Lower lobe of right lung (tissue), 2 donors: ENCODE measurements at regions not wholly inside any gene's neighbourhood (a gene's known extent, or its start where the extent isn't known, plus 50 kb on each side); places are given as distances from the start of the nearest gene placed in this dataset.

Experiments
- ATAC-seq, 2 donors: fragments of 200-7000 bp; cut with Tn5 transposase; one replicate each; pipeline ENCODE4 v1.9.1; 2020 to 2022; ENCODE audit warnings: mild to moderate bottlenecking in 2 of 2, moderate library complexity in 2 of 2
- DNase-seq: peaks from one replicate; pipeline ENCODE4 v3.0.0-alpha.2; 2020
- H3K27ac ChIP-seq: fragments of 200-600 bp; one replicate; pipeline ENCODE4 v1.8.0; 2022
- H3K27me3 ChIP-seq: fragments of 200-600 bp; one replicate; pipeline ENCODE4 v1.8.0; 2022; ENCODE audit warnings: low read depth
- H3K36me3 ChIP-seq: fragments of 200-600 bp; one replicate; pipeline ENCODE4 v1.8.0; 2022; ENCODE audit warnings: mild to moderate bottlenecking
- H3K4me1 ChIP-seq: fragments of 200-600 bp; one replicate; pipeline ENCODE4 v1.8.0; 2022
- H3K4me3 ChIP-seq: fragments of 200-600 bp; one replicate; pipeline ENCODE4 v1.8.0; 2022; ENCODE audit warnings: mild to moderate bottlenecking
- H3K9me3 ChIP-seq: fragments of 200-600 bp; one replicate; pipeline ENCODE4 v1.8.0; 2022
- CTCF ChIP-seq: fragments of 200-600 bp; IDR thresholded peaks from one replicate; pipeline ENCODE4 v1.8.0; 2022; ENCODE audit warnings: antibody characterized with exemption, mild to moderate bottlenecking
- intact Hi-C: fragments of 100-400 bp; cut with DNase I; formaldehyde crosslinking; loops from one replicate; pipeline ENCODE4 v1.11.0; 2022
- donor health status: DM: no; HTN: yes; CAD: no; lungs with severe emphysema.

GRCh38 chr18:64539847-64540246 lies 391.0 kb upstream of the LINC00305 start:
- Histone ChIP-seq H3K9me3 (no peaks in the 10 kb centered on the region), H3K36me3 (no peaks in the 10 kb centered on the region), H3K4me1 (no peaks in the 10 kb centered on the region), H3K27ac (no peak overlapping the region), H3K27me3 (no peaks in the 10 kb centered on the region), H3K4me3 (no peak overlapping the region)
- no peak for DNase-seq
- ATAC-seq, result no peak
- intact Hi-C loops, result no loop called here
- no peak for TF ChIP-seq CTCF

GRCh38 chr18:64528646-64529045 lies 379.8 kb upstream of the LINC00305 start:
- no peak for DNase-seq
- Histone ChIP-seq H3K9me3 (no peaks in the 10 kb centered on the region), H3K4me1 (no peaks in the 10 kb centered on the region), H3K4me3 (no peak overlapping the region), H3K36me3 (no peaks in the 10 kb centered on the region), H3K27me3 (no peaks in the 10 kb centered on the region), H3K27ac (no peak overlapping the region)
- TF ChIP-seq CTCF, result no peak
- no peak for ATAC-seq
- intact Hi-C loops, result no loop called here

- H3K27ac ChIP-seq, result no peak overlapping the region
- no peaks in the 10 kb centered on the region for H3K4me1 ChIP-seq
- ATAC-seq (no peak), DNase-seq (no peak)
- no peaks in the 10 kb centered on the region for H3K9me3 ChIP-seq
- intact Hi-C loops, result no loop called here
- TF ChIP-seq CTCF, result no peak
- no peak overlapping the region for H3K4me3 ChIP-seq
- no peaks in the 10 kb centered on the region for H3K27me3 ChIP-seq
- H3K36me3 ChIP-seq, result no peaks in the 10 kb centered on the region
Observed at GRCh38 chr18:64519201-64519600, 370.3 kb upstream of the LINC00305 start.

GRCh38 chr18:64518191-64518590 lies 369.3 kb upstream of the LINC00305 start:
- no peaks in the 10 kb centered on the region for H3K27me3 ChIP-seq
- H3K27ac ChIP-seq, result no peak overlapping the region
- H3K4me1 ChIP-seq, result no peaks in the 10 kb centered on the region
- H3K4me3 ChIP-seq, result no peak overlapping the region
- H3K9me3 ChIP-seq, result no peaks in the 10 kb centered on the region
- intact Hi-C loops, result no loop called here
- ATAC-seq (no peak), DNase-seq (no peak)
- no peaks in the 10 kb centered on the region for H3K36me3 ChIP-seq
- no peak for TF ChIP-seq CTCF

GRCh38 chr18:64513401-64513800 lies 364.5 kb upstream of the LINC00305 start:
- no peak for TF ChIP-seq CTCF
- Histone ChIP-seq H3K27me3 (no peaks in the 10 kb centered on the region), H3K36me3 (no peaks in the 10 kb centered on the region), H3K4me1 (no peaks in the 10 kb centered on the region), H3K4me3 (no peak overlapping the region), H3K27ac (no peak overlapping the region), H3K9me3 (no peaks in the 10 kb centered on the region)
- ATAC-seq (no peak), DNase-seq (no peak)
- intact Hi-C loops, result no loop called here

GRCh38 chr18:64490207-64490606 lies 341.3 kb upstream of the LINC00305 start:
- DNase-seq (no peak), ATAC-seq (no peak)
- Histone ChIP-seq H3K36me3 (no peaks in the 10 kb centered on the region), H3K27ac (no peak overlapping the region), H3K4me1 (no peaks in the 10 kb centered on the region), H3K9me3 (no peaks in the 10 kb centered on the region), H3K4me3 (no peak overlapping the region), H3K27me3 (no peaks in the 10 kb centered on the region)
- no peak for TF ChIP-seq CTCF
- intact Hi-C loops, result no loop called here
